ENCODE measurements at regions not wholly inside any gene's neighbourhood (a gene's known extent, or its start where the extent isn't known, plus 50 kb on each side); places are given as distances from the start of the nearest gene placed in this dataset.

DNA sequence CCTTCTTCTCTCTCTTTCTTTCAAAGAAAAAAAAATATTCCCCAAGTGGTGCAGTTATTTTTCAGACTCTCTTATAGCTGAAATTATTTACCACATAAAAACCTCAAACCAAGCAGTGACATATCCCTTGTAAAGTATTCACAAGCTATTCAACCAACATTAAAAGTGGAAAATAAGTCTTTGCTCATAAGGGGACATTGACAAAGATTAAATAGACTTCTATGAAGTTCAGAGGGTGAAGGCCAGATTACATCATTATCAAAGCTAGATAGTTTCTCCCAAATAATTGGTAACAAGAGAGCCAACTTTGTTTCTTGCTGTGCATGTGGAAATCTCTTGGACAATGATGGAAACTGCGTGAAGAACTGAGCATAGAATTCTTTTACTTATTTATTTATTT, 379.8 kb upstream of the RSPO3 start:
- no peak for TF ChIP-seq POLR2A (IDR thresholded peaks at IDR 0.05; ENCODE audit: extremely low read depth, insufficient read length)
- no peak for TF ChIP-seq CTCF (IDR thresholded peaks at IDR 0.05; ENCODE audit: low read depth, low read length)
- TF ChIP-seq, protein P1, sequence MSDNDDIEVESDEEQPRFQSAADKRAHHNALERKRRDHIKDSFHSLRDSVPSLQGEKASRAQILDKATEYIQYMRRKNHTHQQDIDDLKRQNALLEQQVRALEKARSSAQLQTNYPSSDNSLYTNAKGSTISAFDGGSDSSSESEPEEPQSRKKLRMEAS (IDR thresholded peaks at IDR 0.05; ENCODE audit: low read depth, low read length) = no peak

Measured in NB4 (cell line).